OCI-LY1 (cell line): ENCODE measurements at regions not wholly inside any gene's neighbourhood (a gene's known extent, or its start where the extent isn't known, plus 50 kb on each side); places are given as distances from the start of the nearest gene placed in this dataset.

Source experiments
- H2AFZ ChIP-seq: fragments of 200-600 bp; sonication (generic), shearing (Covaris generic); 2 replicates; pipeline ENCODE4 v1.6.0; 2014; ENCODE audit warnings: antibody characterized with exemption, mild to moderate bottlenecking, low read length
- H3F3A ChIP-seq: fragments of 200-600 bp; sonication (generic), shearing (Covaris generic); 2 replicates; pipeline ENCODE4 v1.6.0; 2014; ENCODE audit warnings: mild to moderate bottlenecking, antibody characterized with exemption, low read length, moderate library complexity; ENCODE audit not compliant: insufficient read depth
- H3K27ac ChIP-seq: fragments of 200-600 bp; sonication (generic); 2 replicates; pipeline ENCODE4 v1.5.1; 2014; ENCODE audit warnings: low read length, mixed run types, mild to moderate bottlenecking, low read depth; ENCODE audit not compliant: poor library complexity, severe bottlenecking
- H3K27me3 ChIP-seq: fragments of 200-600 bp; sonication (generic); 2 replicates; pipeline ENCODE4 v1.6.0; 2014; ENCODE audit warnings: antibody characterized with exemption, mild to moderate bottlenecking, low read length, moderate library complexity; ENCODE audit not compliant: insufficient read depth
- H3K36me3 ChIP-seq: fragments of 200-600 bp; sonication (generic); 2 replicates; pipeline ENCODE4 v1.6.1; 2014; ENCODE audit warnings: mild to moderate bottlenecking, antibody characterized with exemption, low read length, moderate library complexity, mixed read lengths; ENCODE audit not compliant: insufficient read depth
- H3K4me1 ChIP-seq: fragments of 200-600 bp; sonication (generic); 2 replicates; pipeline ENCODE4 v1.5.1; 2014; ENCODE audit warnings: mild to moderate bottlenecking, low read length, moderate library complexity; ENCODE audit not compliant: insufficient read depth, severe bottlenecking
- H3K4me2 ChIP-seq: fragments of 200-600 bp; sonication (generic), shearing (Covaris generic); 2 replicates; pipeline ENCODE4 v1.6.1; 2014; ENCODE audit warnings: low read length
- H3K4me3 ChIP-seq: fragments of 200-600 bp; sonication (generic); 2 replicates; pipeline ENCODE4 v1.5.1; 2014; ENCODE audit warnings: low read length, low read depth, mild to moderate bottlenecking, mixed read lengths; ENCODE audit not compliant: poor library complexity, severe bottlenecking
- H3K79me2 ChIP-seq: fragments of 200-600 bp; shearing (Covaris generic); 2 replicates; pipeline ENCODE4 v1.6.1; 2016; ENCODE audit warnings: mixed run types, low read length, mixed read lengths; ENCODE audit not compliant: insufficient read depth
- H3K9ac ChIP-seq: fragments of 200-600 bp; sonication (generic), shearing (Covaris generic); 2 replicates; pipeline ENCODE4 v1.6.1; 2014; ENCODE audit warnings: mild to moderate bottlenecking, low read length, mixed read lengths
- H3K9me2 ChIP-seq: fragments of 200-600 bp; sonication (generic), shearing (Covaris generic); 2 replicates; pipeline ENCODE4 v1.6.1; 2014; ENCODE audit warnings: low read depth, mild to moderate bottlenecking, low read length, mixed read lengths
- H3K9me3 ChIP-seq: fragments of 200-600 bp; shearing (Covaris generic); 2 replicates; pipeline ENCODE4 v1.6.1; 2014; ENCODE audit warnings: low read length, mixed read lengths
- H4K20me1 ChIP-seq: fragments of 200-600 bp; sonication (generic), shearing (Covaris generic); 2 replicates; pipeline ENCODE4 v1.6.0; 2016; ENCODE audit warnings: mild to moderate bottlenecking, low read length; ENCODE audit not compliant: insufficient read depth
- CTCF ChIP-seq: fragments of 200-600 bp; sonication (generic), shearing (Covaris generic); IDR thresholded peaks from 2 replicates; pipeline ENCODE4 v1.5.1; 2017; ENCODE audit warnings: mild to moderate bottlenecking, antibody characterized with exemption, low read length, moderate library complexity, mixed read lengths
- EZH2 ChIP-seq: fragments of 200-600 bp; sonication (generic), shearing (Covaris generic); IDR thresholded peaks from 2 replicates; pipeline ENCODE4 v1.8.0; 2017; ENCODE audit warnings: borderline replicate concordance, mixed run types, mild to moderate bottlenecking, antibody characterized with exemption, low read length, moderate library complexity, mixed read lengths

- H3K36me3 ChIP-seq: no peaks in the 10 kb centered on the region
- H3F3A ChIP-seq: no peaks in the 10 kb centered on the region
- H3K27me3 ChIP-seq: no peaks in the 10 kb centered on the region
- H2AFZ ChIP-seq: no peak overlapping the region
- no peaks in the 10 kb centered on the region for H3K9me2 ChIP-seq
- H3K4me2 ChIP-seq: no peak overlapping the region
- H3K27ac ChIP-seq: no peak overlapping the region
- no peaks in the 10 kb centered on the region for H3K9me3 ChIP-seq
- H3K4me3 ChIP-seq: no peak overlapping the region
- no peaks in the 10 kb centered on the region for H4K20me1 ChIP-seq
- H3K79me2 ChIP-seq: no peaks in the 10 kb centered on the region
- H3K9ac ChIP-seq: no peak overlapping the region
- TF ChIP-seq CTCF (no peak), EZH2 (no peak)
- H3K4me1 ChIP-seq: peaks cover 9% of the 10 kb centered on the region
These were observed 70.3 kb upstream of the DUSP10 start for GRCh38 chr1:221812088-221812752.

DNA sequence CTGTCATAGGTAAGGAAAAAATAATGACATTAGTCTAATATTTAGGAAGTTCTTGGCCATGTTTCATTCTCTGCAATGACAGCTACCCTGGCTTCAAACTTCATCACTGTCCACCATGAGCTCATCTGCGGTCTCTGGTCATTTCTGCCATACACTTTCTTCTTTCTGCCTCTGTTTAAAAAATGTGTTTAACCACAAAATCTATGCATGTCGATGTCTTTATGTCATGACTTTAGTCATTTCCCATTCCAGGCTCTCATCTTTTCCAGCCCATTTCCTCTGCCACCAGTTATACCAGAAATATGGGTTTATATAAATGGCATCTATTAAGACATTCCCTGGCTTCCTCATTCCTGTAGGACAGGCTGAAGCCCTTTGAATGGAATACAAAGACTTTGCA lies 68.5 kb upstream of the DUSP10 start:
- Histone ChIP-seq H3K36me3 (no peaks in the 10 kb centered on the region), H4K20me1 (no peaks in the 10 kb centered on the region), H3K79me2 (no peaks in the 10 kb centered on the region), H3K4me3 (no peak overlapping the region), H3F3A (no peaks in the 10 kb centered on the region), H2AFZ (no peak overlapping the region), H3K9ac (no peak overlapping the region), H3K27me3 (no peaks in the 10 kb centered on the region), H3K4me2 (no peak overlapping the region), H3K9me3 (no peaks in the 10 kb centered on the region), H3K4me1 (peaks cover 14% of the 10 kb centered on the region), H3K9me2 (no peaks in the 10 kb centered on the region; the same call in 1 of the 2 replicates), H3K27ac (no peak overlapping the region)
- TF ChIP-seq CTCF (no peak), EZH2 (no peak)

- H3K9me3 ChIP-seq: no peaks in the 10 kb centered on the region
- no peak overlapping the region for H3K4me3 ChIP-seq
- H3K79me2 ChIP-seq: no peaks in the 10 kb centered on the region
- H3K27me3 ChIP-seq: no peaks in the 10 kb centered on the region
- TF ChIP-seq EZH2: no peak
- no peak for TF ChIP-seq CTCF
- peaks cover 14% of the 10 kb centered on the region for H3K4me1 ChIP-seq
- no peaks in the 10 kb centered on the region; the same call in 1 of the 2 replicates for H3K9me2 ChIP-seq
- no peak overlapping the region for H3K9ac ChIP-seq
- H3K27ac ChIP-seq: no peak overlapping the region
- H3K36me3 ChIP-seq: no peaks in the 10 kb centered on the region
- peak overlapping the region; percentile 12; the same call in 1 of the 2 replicates for H2AFZ ChIP-seq
- no peak overlapping the region for H3K4me2 ChIP-seq
- no peaks in the 10 kb centered on the region for H4K20me1 ChIP-seq
- no peaks in the 10 kb centered on the region for H3F3A ChIP-seq
These were observed 67.5 kb upstream of the DUSP10 start for GRCh38 chr1:221809091-221810029.
